KMS-11 (cell line): ENCODE measurements at regions not wholly inside any gene's neighbourhood (a gene's known extent, or its start where the extent isn't known, plus 50 kb on each side); places are given as distances from the start of the nearest gene placed in this dataset.

Experiments used
- H2AFZ ChIP-seq: fragments of 200-600 bp; sonication (generic); 2 replicates; pipeline ENCODE4 v1.6.1; 2016; ENCODE audit warnings: antibody characterized with exemption, mixed run types, low read depth
- H3K27ac ChIP-seq: fragments of 200-600 bp; sonication (generic); 2 replicates; pipeline ENCODE4 v1.6.1; 2016; ENCODE audit warnings: mild to moderate bottlenecking, mixed run types
- H3K27me3 ChIP-seq: fragments of 200-600 bp; sonication (generic); 2 replicates; pipeline ENCODE4 v1.6.1; 2017; ENCODE audit warnings: mild to moderate bottlenecking, low read depth, mixed run types, moderate library complexity; ENCODE audit not compliant: insufficient read depth
- H3K36me3 ChIP-seq: fragments of 200-600 bp; sonication (generic); 2 replicates; pipeline ENCODE4 v1.6.1; 2017; ENCODE audit warnings: mild to moderate bottlenecking, mixed run types; ENCODE audit not compliant: insufficient read depth
- H3K4me1 ChIP-seq: fragments of 200-600 bp; sonication (generic); 2 replicates; pipeline ENCODE4 v1.6.1; 2016; ENCODE audit warnings: mild to moderate bottlenecking, low read depth, mixed run types; ENCODE audit not compliant: poor library complexity, severe bottlenecking
- H3K4me2 ChIP-seq: fragments of 200-600 bp; sonication (generic); 2 replicates; pipeline ENCODE4 v1.7.0; 2016; ENCODE audit warnings: mild to moderate bottlenecking, mixed run types
- H3K4me3 ChIP-seq: fragments of 200-600 bp; sonication (generic); IDR thresholded peaks from 2 replicates; pipeline ENCODE4 v1.6.1; 2017; ENCODE audit warnings: low read depth, low read length, mixed read lengths; ENCODE audit not compliant: insufficient read depth
- H3K79me2 ChIP-seq: fragments of 200-600 bp; sonication (generic); 2 replicates; pipeline ENCODE4 v1.6.1; 2016; ENCODE audit warnings: low read depth, mixed run types; ENCODE audit not compliant: insufficient read depth
- H3K9ac ChIP-seq: fragments of 200-600 bp; sonication (generic); 2 replicates; pipeline ENCODE4 v1.6.1; 2016; ENCODE audit warnings: mild to moderate bottlenecking, mixed run types
- H4K20me1 ChIP-seq: fragments of 200-600 bp; sonication (generic); 2 replicates; pipeline ENCODE4 v1.6.1; 2016; ENCODE audit warnings: mild to moderate bottlenecking, mixed run types; ENCODE audit not compliant: insufficient read depth
- CTCF ChIP-seq: fragments of 200-600 bp; sonication (generic); conservative IDR thresholded peaks from 2 replicates; pipeline ENCODE4 v1.6.1; 2017; ENCODE audit warnings: low read depth, mild to moderate bottlenecking, antibody characterized with exemption, low read length, moderate library complexity, mixed read lengths

GRCh38 chr1:165010418-165011070 lies 346.0 kb downstream of the LMX1A start:
- no peak overlapping the region for H3K4me3 ChIP-seq
- no peak for TF ChIP-seq CTCF
- no peak overlapping the region for H3K4me2 ChIP-seq
- no peaks in the 10 kb centered on the region for H4K20me1 ChIP-seq
- no peak overlapping the region for H2AFZ ChIP-seq
- no peaks in the 10 kb centered on the region for H3K27me3 ChIP-seq
- H3K27ac ChIP-seq: no peak overlapping the region
- H3K9ac ChIP-seq: no peak overlapping the region
- H3K4me1 ChIP-seq: no peaks in the 10 kb centered on the region
- no peaks in the 10 kb centered on the region for H3K79me2 ChIP-seq
- H3K36me3 ChIP-seq: no peaks in the 10 kb centered on the region

DNA sequence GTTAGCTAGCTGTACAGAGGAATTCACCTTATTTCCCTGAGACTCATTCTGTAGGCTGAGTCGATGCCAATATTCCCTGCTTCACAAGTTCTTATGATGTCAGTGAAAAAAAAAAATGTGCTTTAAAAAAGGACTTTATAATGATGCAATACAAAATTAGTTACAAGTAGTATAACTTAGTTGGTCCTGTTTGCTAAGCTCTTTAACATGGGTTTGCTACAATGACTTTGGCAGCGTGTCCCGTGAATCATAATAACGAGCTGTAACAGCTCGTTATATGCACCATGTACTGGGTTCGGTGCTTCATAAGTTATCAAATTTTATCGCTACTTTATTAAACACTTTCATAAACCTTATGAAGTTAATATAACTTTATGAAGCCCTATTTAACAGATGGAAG lies 349.7 kb downstream of the LMX1A start:
- Histone ChIP-seq H4K20me1 (no peaks in the 10 kb centered on the region), H3K4me3 (no peak overlapping the region), H2AFZ (no peak overlapping the region), H3K27ac (no peak overlapping the region), H3K27me3 (no peaks in the 10 kb centered on the region), H3K9ac (no peak overlapping the region), H3K79me2 (no peaks in the 10 kb centered on the region), H3K4me1 (no peaks in the 10 kb centered on the region), H3K4me2 (no peak overlapping the region), H3K36me3 (no peaks in the 10 kb centered on the region)
- TF ChIP-seq CTCF: no peak

DNA sequence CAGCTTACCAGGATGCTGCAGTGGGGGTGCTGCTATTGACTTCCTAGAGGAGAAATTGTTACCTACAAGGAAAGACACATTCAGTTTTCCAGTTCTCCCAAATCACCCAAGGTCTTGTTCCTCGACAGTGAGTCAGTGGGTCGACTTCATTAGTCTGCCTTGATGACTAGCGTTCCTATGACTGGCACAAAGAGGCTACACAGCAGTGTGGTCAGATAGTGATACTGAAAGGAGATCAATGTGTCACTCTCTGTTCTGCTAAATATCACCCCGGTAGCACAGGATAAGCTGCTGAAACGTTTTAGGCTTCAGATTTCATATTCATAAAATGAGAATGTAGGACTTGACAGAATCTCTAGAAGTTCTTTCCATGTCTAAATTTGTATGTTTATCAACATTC lies 357.4 kb downstream of the LMX1A start:
- Histone ChIP-seq H3K79me2 (no peaks in the 10 kb centered on the region), H3K4me3 (no peak overlapping the region), H3K4me1 (no peaks in the 10 kb centered on the region), H3K4me2 (no peak overlapping the region), H2AFZ (no peak overlapping the region), H3K27ac (no peak overlapping the region), H4K20me1 (no peaks in the 10 kb centered on the region), H3K36me3 (no peaks in the 10 kb centered on the region), H3K27me3 (no peaks in the 10 kb centered on the region), H3K9ac (no peak overlapping the region)
- TF ChIP-seq CTCF: no peak

DNA sequence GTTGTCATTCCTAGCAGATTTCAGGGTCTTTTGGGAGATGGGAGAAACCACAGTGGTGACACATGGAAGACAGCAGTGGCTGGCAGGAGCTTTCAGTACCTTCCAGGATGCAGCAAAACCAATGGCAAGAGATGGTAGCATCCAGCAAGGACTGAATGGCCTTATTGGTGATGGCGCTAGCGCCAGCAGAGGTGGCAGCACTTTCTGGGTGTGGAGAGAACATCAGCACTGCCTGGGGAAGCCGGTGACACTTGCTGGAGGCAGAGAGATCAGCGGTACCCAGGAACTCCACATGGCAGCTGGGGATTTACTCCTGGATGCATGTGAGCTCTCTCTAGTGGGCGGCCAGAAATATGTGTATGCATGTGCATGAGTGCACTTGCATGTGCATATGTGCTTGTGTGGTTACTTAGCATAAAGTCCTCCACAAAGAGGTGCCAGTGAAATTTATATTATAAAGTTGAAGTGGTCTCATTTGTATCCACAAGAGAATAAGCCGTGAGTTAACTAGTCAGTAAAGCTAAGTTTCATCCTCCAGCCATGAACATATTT lies 364.7 kb downstream of the LMX1A start:
- Histone ChIP-seq H3K27ac (no peak overlapping the region), H3K27me3 (no peaks in the 10 kb centered on the region), H4K20me1 (no peaks in the 10 kb centered on the region), H3K36me3 (no peaks in the 10 kb centered on the region), H3K4me1 (no peaks in the 10 kb centered on the region), H3K79me2 (no peaks in the 10 kb centered on the region), H3K4me2 (no peak overlapping the region), H3K9ac (no peak overlapping the region), H3K4me3 (no peak overlapping the region), H2AFZ (no peak overlapping the region)
- TF ChIP-seq CTCF: no peak
